ENCODE measurements at regions not wholly inside any gene's neighbourhood (a gene's known extent, or its start where the extent isn't known, plus 50 kb on each side); places are given as distances from the start of the nearest gene placed in this dataset.
"Not testable (repeated sequence)": the region's sequence is repeated elsewhere in the genome, so short reads cannot be mapped to it uniquely, and the experiment has no call there.

- TF ChIP-seq MYC (IDR thresholded peaks at IDR 0.05; ENCODE audit: low read depth, low read length), result no peak
- no peak for TF ChIP-seq CTCF (IDR thresholded peaks at IDR 0.05; ENCODE audit: low read depth, low read length)
- TF ChIP-seq POLR2A (IDR thresholded peaks at IDR 0.05; ENCODE audit: extremely low read depth, insufficient read length), result no peak
- no peak for TF ChIP-seq MAX (IDR thresholded peaks at IDR 0.05; ENCODE audit: low read depth, low read length)
- DNase-seq (ENCODE audit: low read depth), result no peak
- H3K4me3 ChIP-seq (ENCODE audit: low read depth, low read length), result no peak overlapping the region
Measured at GRCh38 chr5:25224316-25224982, 579.7 kb upstream of the CDH10 start.

GRCh38 chr5:25199902-25200301 lies 555.1 kb upstream of the CDH10 start:
- not testable (repeated sequence) for DNase-seq (ENCODE audit: low read depth); H3K4me3 ChIP-seq (ENCODE audit: low read depth, low read length)

GRCh38 chr5:25190521-25191000 lies 545.8 kb upstream of the CDH10 start:
- TF ChIP-seq CTCF (IDR thresholded peaks at IDR 0.05; ENCODE audit: low read depth, low read length), result no peak
- TF ChIP-seq MAX (IDR thresholded peaks at IDR 0.05; ENCODE audit: low read depth, low read length), result no peak
- TF ChIP-seq MYC (IDR thresholded peaks at IDR 0.05; ENCODE audit: low read depth, low read length), result no peak
- TF ChIP-seq POLR2A (IDR thresholded peaks at IDR 0.05; ENCODE audit: extremely low read depth, insufficient read length), result no peak
- no peak for DNase-seq (ENCODE audit: low read depth)
- H3K4me3 ChIP-seq (ENCODE audit: low read depth, low read length), result no peak overlapping the region

GRCh38 chr5:25181249-25181648 lies 536.5 kb upstream of the CDH10 start:
- TF ChIP-seq MAX (IDR thresholded peaks at IDR 0.05; ENCODE audit: low read depth, low read length) (no peak), MYC (IDR thresholded peaks at IDR 0.05; ENCODE audit: low read depth, low read length) (no peak), POLR2A (IDR thresholded peaks at IDR 0.05; ENCODE audit: extremely low read depth, insufficient read length) (no peak)
- H3K4me3 ChIP-seq (ENCODE audit: low read depth, low read length), result no peak overlapping the region
- DNase-seq (ENCODE audit: low read depth), result no peak

- H3K4me3 ChIP-seq (ENCODE audit: low read depth, low read length); DNase-seq (ENCODE audit: low read depth): not testable (repeated sequence)
Measured at GRCh38 chr5:25162616-25163015, 517.8 kb upstream of the CDH10 start.

- TF ChIP-seq CTCF (IDR thresholded peaks at IDR 0.05; ENCODE audit: low read depth, low read length) (no peak), MAX (IDR thresholded peaks at IDR 0.05; ENCODE audit: low read depth, low read length) (no peak), MYC (IDR thresholded peaks at IDR 0.05; ENCODE audit: low read depth, low read length) (no peak), POLR2A (IDR thresholded peaks at IDR 0.05; ENCODE audit: extremely low read depth, insufficient read length) (no peak)
- DNase-seq (ENCODE audit: low read depth), result peak; percentile 2
Measured at GRCh38 chr5:25160891-25161290, 516.1 kb upstream of the CDH10 start.

GRCh38 chr5:25150819-25151218 lies 506.0 kb upstream of the CDH10 start:
- H3K4me3 ChIP-seq (ENCODE audit: low read depth, low read length), result no peak overlapping the region
- TF ChIP-seq CTCF (IDR thresholded peaks at IDR 0.05; ENCODE audit: low read depth, low read length), result no peak
- TF ChIP-seq MAX (IDR thresholded peaks at IDR 0.05; ENCODE audit: low read depth, low read length), result no peak
- TF ChIP-seq POLR2A (IDR thresholded peaks at IDR 0.05; ENCODE audit: extremely low read depth, insufficient read length), result no peak
- no peak for TF ChIP-seq MYC (IDR thresholded peaks at IDR 0.05; ENCODE audit: low read depth, low read length)
- peak; percentile 16 for DNase-seq (ENCODE audit: low read depth)

More at GRCh38 chr5:25160891-25161290, 516.1 kb upstream of the CDH10 start:
- H3K4me3 ChIP-seq (ENCODE audit: low read depth, low read length), result no peak overlapping the region

All from NB4 (cell line).